ENCODE measurements at regions not wholly inside any gene's neighbourhood (a gene's known extent, or its start where the extent isn't known, plus 50 kb on each side); places are given as distances from the start of the nearest gene placed in this dataset.

GRCh38 chr4:67167849-67168248 is 377.5 kb downstream of the CENPC start:
- TF ChIP-seq CHD2 (IDR thresholded peaks at IDR 0.05; ENCODE audit: low read depth, low read length) (no peak), SUZ12 (IDR thresholded peaks at IDR 0.05; ENCODE audit: low read depth, low read length) (no peak), MAX (IDR thresholded peaks at IDR 0.05) (no peak), ZNF576 (CRISPR knock-in tag; IDR thresholded peaks at IDR 0.05) (no peak), HNF1A (IDR thresholded peaks at IDR 0.05; ENCODE audit: low read depth) (no peak), HNF1A (CRISPR knock-in tag; IDR thresholded peaks at IDR 0.05; ENCODE audit: borderline replicate concordance) (no peak), UBTF (CRISPR knock-in tag; IDR thresholded peaks at IDR 0.05) (no peak), ZNF687 (CRISPR knock-in tag; IDR thresholded peaks at IDR 0.05) (no peak), ZEB1 (IDR thresholded peaks at IDR 0.05; ENCODE audit: insufficient replicate concordance, low read depth) (no peak), YY1 (IDR thresholded peaks at IDR 0.05; ENCODE audit: insufficient read depth, insufficient replicate concordance, low read depth, low read length) (no peak), MAF1 (CRISPR knock-in tag; IDR thresholded peaks at IDR 0.05; ENCODE audit: borderline replicate concordance) (no peak), PCBP1 (IDR thresholded peaks at IDR 0.05; ENCODE audit: borderline replicate concordance, low read depth, low read length) (no peak), ZNF839 (CRISPR knock-in tag; IDR thresholded peaks at IDR 0.05; ENCODE audit: borderline replicate concordance) (no peak), TARDBP (CRISPR knock-in tag; IDR thresholded peaks at IDR 0.05) (no peak)

All from HepG2 (cell line).